DOHH2 (cell line): ENCODE measurements at regions not wholly inside any gene's neighbourhood (a gene's known extent, or its start where the extent isn't known, plus 50 kb on each side); places are given as distances from the start of the nearest gene placed in this dataset.

Experiments
- H3F3A ChIP-seq: fragments of 200-600 bp; sonication (generic), shearing (Covaris generic); 2 replicates; pipeline ENCODE4 v1.6.0; 2016; ENCODE audit warnings: antibody characterized with exemption, mild to moderate bottlenecking; ENCODE audit not compliant: control insufficient read depth, insufficient read depth
- H3K27ac ChIP-seq: fragments of 200-600 bp; sonication (generic); 2 replicates; pipeline ENCODE4 v1.5.1; 2014; ENCODE audit warnings: low read depth, mild to moderate bottlenecking, low read length, moderate library complexity
- H3K27me3 ChIP-seq: fragments of 200-600 bp; sonication (generic); 2 replicates; pipeline ENCODE4 v1.6.1; 2014; ENCODE audit warnings: mild to moderate bottlenecking, low read length, mixed read lengths; ENCODE audit not compliant: control insufficient read depth
- H3K36me3 ChIP-seq: fragments of 200-600 bp; sonication (generic); 2 replicates; pipeline ENCODE4 v1.6.1; 2014; ENCODE audit warnings: mild to moderate bottlenecking, low read length, moderate library complexity, mixed read lengths; ENCODE audit not compliant: control insufficient read depth
- H3K4me1 ChIP-seq: fragments of 200-600 bp; sonication (generic); 2 replicates; pipeline ENCODE4 v1.6.1; 2014; ENCODE audit warnings: mild to moderate bottlenecking, low read length, mixed read lengths; ENCODE audit not compliant: control insufficient read depth
- H3K4me2 ChIP-seq: fragments of 200-600 bp; sonication (generic); 2 replicates; pipeline ENCODE4 v1.6.0; 2014; ENCODE audit warnings: mild to moderate bottlenecking, low read length, moderate library complexity
- H3K4me3 ChIP-seq: fragments of 200-600 bp; sonication (generic); 2 replicates; pipeline ENCODE4 v1.5.1; 2014; ENCODE audit warnings: mild to moderate bottlenecking, low read length, mixed read lengths
- H3K79me2 ChIP-seq: fragments of 200-600 bp; sonication (generic); 2 replicates; pipeline ENCODE4 v1.6.1; 2014; ENCODE audit warnings: mild to moderate bottlenecking, low read length, mixed read lengths; ENCODE audit not compliant: control insufficient read depth
- H3K9me2 ChIP-seq: fragments of 200-600 bp; sonication (generic); replicated peaks from 2 replicates; pipeline ENCODE4 v1.6.1; 2014; ENCODE audit warnings: mild to moderate bottlenecking, low read length, mixed read lengths; ENCODE audit not compliant: control insufficient read depth
- H3K9me3 ChIP-seq: fragments of 200-600 bp; sonication (generic); 2 replicates; pipeline ENCODE4 v1.6.1; 2014; ENCODE audit warnings: antibody characterized with exemption, low read length, mixed read lengths; ENCODE audit not compliant: control insufficient read depth, insufficient read depth
- H4K20me1 ChIP-seq: fragments of 200-600 bp; sonication (generic); 2 replicates; pipeline ENCODE4 v1.6.0; 2014; ENCODE audit warnings: low read depth, mild to moderate bottlenecking, antibody characterized with exemption, low read length, moderate library complexity; ENCODE audit not compliant: control insufficient read depth, insufficient read depth
- EZH2phosphoT487 ChIP-seq: fragments of 200-600 bp; sonication (generic); IDR thresholded peaks from 2 replicates; pipeline ENCODE4 v1.6.1; 2017; ENCODE audit warnings: borderline replicate concordance, mild to moderate bottlenecking, antibody characterized with exemption, low read length, moderate library complexity, mixed read lengths
- TF ChIP-seq, protein P1 (sequence below): fragments of 200-600 bp; sonication (generic); IDR thresholded peaks from one replicate; pipeline ENCODE4 v1.5.1; 2014; ENCODE audit warnings: antibody characterized with exemption, mild to moderate bottlenecking, low read depth, low read length; ENCODE audit not compliant: poor library complexity, severe bottlenecking

DNA sequence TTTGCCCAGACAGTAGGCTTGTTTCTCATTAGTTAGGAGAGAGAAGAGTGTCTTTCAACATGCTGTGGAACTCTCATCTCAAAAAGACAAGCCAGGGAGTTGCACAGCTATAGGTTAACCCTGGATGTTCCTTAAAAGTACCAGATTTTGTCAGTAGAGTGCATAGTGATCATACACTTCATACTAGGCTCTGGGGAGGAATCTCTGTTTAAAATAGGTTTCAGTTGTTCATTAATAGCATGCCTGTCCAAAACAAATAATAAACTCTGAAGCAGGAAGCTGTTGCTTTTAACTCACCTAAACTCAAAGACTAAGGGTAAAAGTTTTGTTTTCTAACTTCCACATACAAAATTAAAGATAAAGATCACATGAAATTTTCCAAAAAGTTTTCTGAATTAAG, 1948.4 kb downstream of the C4orf33 start:
- TF ChIP-seq, protein P1, sequence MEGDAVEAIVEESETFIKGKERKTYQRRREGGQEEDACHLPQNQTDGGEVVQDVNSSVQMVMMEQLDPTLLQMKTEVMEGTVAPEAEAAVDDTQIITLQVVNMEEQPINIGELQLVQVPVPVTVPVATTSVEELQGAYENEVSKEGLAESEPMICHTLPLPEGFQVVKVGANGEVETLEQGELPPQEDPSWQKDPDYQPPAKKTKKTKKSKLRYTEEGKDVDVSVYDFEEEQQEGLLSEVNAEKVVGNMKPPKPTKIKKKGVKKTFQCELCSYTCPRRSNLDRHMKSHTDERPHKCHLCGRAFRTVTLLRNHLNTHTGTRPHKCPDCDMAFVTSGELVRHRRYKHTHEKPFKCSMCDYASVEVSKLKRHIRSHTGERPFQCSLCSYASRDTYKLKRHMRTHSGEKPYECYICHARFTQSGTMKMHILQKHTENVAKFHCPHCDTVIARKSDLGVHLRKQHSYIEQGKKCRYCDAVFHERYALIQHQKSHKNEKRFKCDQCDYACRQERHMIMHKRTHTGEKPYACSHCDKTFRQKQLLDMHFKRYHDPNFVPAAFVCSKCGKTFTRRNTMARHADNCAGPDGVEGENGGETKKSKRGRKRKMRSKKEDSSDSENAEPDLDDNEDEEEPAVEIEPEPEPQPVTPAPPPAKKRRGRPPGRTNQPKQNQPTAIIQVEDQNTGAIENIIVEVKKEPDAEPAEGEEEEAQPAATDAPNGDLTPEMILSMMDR, result no peak
- TF ChIP-seq EZH2phosphoT487, result no peak
- no peaks in the 10 kb centered on the region for H3K27me3 ChIP-seq
- H3K79me2 ChIP-seq, result no peaks in the 10 kb centered on the region
- no peaks in the 10 kb centered on the region for H4K20me1 ChIP-seq
- no peaks in the 10 kb centered on the region for H3K36me3 ChIP-seq
- no peaks in the 10 kb centered on the region for H3K9me3 ChIP-seq
- H3K27ac ChIP-seq, result no peak overlapping the region
- H3K4me3 ChIP-seq, result no peak overlapping the region
- no peaks in the 10 kb centered on the region for H3F3A ChIP-seq
- no peaks in the 10 kb centered on the region for H3K4me1 ChIP-seq
- no peaks in the 10 kb centered on the region for H3K9me2 ChIP-seq
- no peak overlapping the region for H3K4me2 ChIP-seq

DNA sequence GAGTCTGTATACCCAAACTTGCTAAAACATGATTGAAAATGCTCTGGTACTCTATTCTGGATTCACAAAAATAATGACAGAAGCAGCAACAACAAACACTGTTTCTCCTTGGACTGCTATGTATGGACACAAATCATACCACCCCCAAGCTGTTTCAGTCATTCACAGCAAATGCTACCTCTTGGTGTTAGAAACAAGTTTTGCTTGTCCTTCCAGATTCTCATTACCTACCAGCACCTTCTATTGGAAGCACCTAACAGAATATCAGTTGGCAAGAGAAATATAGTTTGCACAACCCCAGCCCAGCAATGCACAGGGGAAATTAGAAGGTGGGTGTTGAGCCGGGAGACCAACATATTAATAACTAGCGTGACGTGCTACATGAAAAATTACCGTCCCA, 1950.9 kb downstream of the C4orf33 start:
- Histone ChIP-seq H3K9me3 (no peaks in the 10 kb centered on the region), H3K27ac (no peak overlapping the region), H4K20me1 (no peaks in the 10 kb centered on the region), H3K4me2 (no peak overlapping the region), H3K36me3 (no peaks in the 10 kb centered on the region), H3K9me2 (no peaks in the 10 kb centered on the region), H3K4me1 (no peaks in the 10 kb centered on the region), H3K79me2 (no peaks in the 10 kb centered on the region), H3K27me3 (no peaks in the 10 kb centered on the region), H3K4me3 (no peak overlapping the region), H3F3A (no peaks in the 10 kb centered on the region)
- no peak for TF ChIP-seq EZH2phosphoT487
- TF ChIP-seq, protein P1, result no peak

DNA sequence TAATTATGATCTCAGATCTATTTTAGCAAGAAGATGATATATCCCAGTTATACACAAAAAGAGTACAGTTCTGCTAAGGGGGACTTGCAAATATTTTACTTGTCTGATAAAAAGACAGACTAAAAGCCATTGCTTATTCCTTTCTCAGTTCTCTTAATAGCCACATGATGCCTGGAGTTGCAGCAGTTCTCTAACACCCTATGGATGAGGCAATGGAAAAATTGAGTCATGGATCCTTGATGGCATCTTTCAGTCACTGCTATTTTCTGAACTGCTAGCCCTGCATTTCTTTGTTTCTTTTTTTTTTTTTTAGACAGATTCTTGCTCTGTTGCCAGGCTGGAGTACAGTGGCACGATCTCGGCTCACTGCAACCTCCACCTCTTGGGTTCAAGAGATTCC, 1956.7 kb downstream of the C4orf33 start:
- Histone ChIP-seq H3K36me3 (no peaks in the 10 kb centered on the region), H3K9me2 (no peaks in the 10 kb centered on the region), H3K79me2 (no peaks in the 10 kb centered on the region), H3K4me3 (no peak overlapping the region), H3F3A (no peaks in the 10 kb centered on the region), H4K20me1 (no peaks in the 10 kb centered on the region), H3K9me3 (no peaks in the 10 kb centered on the region), H3K4me1 (no peaks in the 10 kb centered on the region), H3K27me3 (no peaks in the 10 kb centered on the region), H3K4me2 (no peak overlapping the region), H3K27ac (no peak overlapping the region)
- TF ChIP-seq, protein P1, result no peak
- no peak for TF ChIP-seq EZH2phosphoT487

DNA sequence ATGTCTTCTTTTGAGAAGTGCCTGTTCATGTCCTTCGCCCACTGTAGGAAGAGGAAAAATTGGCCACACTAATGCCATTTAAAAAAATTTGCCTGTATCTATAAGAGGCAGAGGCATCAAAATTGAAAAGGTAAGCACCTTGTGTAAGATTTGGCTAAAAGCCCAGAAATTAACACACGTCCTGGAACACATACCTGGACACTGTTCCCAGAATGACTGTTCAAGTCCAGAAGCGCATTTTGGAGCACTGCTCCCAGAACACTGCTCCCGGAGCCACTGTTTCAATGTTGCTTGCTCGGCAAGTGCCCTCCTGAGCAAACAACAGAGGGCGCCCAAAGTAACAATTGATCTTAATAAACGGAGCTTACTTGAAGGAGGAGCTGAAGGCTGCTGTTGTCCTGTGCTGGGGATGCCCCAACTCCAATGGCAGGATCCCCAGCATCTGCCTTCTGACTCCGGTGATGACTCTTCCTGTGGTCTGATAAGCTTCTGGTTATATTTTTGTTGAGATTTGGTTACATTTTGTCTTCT, 1958.6 kb downstream of the C4orf33 start:
- H3K4me2 ChIP-seq, result no peak overlapping the region
- no peaks in the 10 kb centered on the region for H3F3A ChIP-seq
- H3K4me1 ChIP-seq, result no peaks in the 10 kb centered on the region
- no peaks in the 10 kb centered on the region for H3K27me3 ChIP-seq
- no peaks in the 10 kb centered on the region for H3K9me2 ChIP-seq
- no peaks in the 10 kb centered on the region for H3K9me3 ChIP-seq
- TF ChIP-seq EZH2phosphoT487, result no peak
- TF ChIP-seq, protein P1, result no peak
- H3K79me2 ChIP-seq, result no peaks in the 10 kb centered on the region
- H3K27ac ChIP-seq, result no peak overlapping the region
- H3K36me3 ChIP-seq, result no peaks in the 10 kb centered on the region
- no peaks in the 10 kb centered on the region for H4K20me1 ChIP-seq
- H3K4me3 ChIP-seq, result no peak overlapping the region
